ENCODE measurements at regions not wholly inside any gene's neighbourhood (a gene's known extent, or its start where the extent isn't known, plus 50 kb on each side); places are given as distances from the start of the nearest gene placed in this dataset. TPM values are rescaled to one million over a fixed set of nuclear protein-coding genes. Genes with fewer than 3 reads are reported as not detected.
A peak's percentile ranks its signal among the peaks of the same experiment; 100 is the strongest.
"Not testable (repeated sequence)": the region's sequence is repeated elsewhere in the genome, so short reads cannot be mapped to it uniquely, and the experiment has no call there.

DNA sequence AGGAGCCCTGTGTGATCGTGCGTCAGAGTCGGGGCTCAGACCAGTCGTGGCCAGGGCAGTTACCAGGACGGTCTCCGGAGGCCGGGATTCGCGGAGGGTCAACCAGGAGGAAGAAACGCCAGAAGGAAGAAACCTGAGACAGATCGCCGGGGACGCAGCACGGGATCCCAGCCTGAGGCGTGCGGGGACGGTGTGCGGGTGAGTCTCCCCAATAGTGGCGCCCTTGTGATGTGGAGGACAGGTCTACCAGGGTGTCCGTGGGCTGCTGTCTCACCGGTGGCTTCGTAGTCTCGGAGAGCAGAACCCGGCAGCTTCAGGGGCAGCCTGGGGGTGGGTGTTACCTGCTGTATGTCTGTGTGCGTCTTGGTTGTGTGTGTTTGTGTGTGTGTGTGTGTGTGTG lies 1399.1 kb upstream of the PCDH10 start:
- H3K27ac ChIP-seq; intact Hi-C loops (cut with DNase I); H3K9me3 ChIP-seq; H3K4me1 ChIP-seq; H3K27me3 ChIP-seq; H3K4me3 ChIP-seq (replicated peaks in 1 of 3); H3K36me3 ChIP-seq: not testable (repeated sequence)
- peak in 1 of 2 donors; percentile 7 for DNase-seq
- 86 to 91% methylated on average over 25 of the region's 25 CpGs for WGBS, 2 donors

DNA sequence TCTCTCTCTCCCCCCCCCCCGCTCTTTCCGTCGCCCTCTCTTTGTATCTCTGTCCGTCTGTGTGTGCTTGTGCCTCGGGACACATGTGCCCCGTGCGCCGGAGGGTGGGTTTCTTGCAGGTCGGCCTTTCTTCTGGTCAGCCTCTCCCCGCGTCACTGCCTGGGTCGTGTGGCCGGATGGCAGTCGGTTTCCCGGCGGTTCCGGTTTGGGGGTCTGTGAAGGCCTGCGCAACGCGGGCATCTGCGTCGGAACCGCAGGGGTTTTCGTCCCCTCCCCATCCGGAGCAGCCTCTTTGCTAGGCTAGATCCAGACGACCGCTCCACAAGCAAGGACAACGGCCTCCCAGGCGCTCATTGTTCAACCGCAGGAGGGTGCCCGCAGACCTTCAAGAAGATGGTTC lies 1398.6 kb upstream of the PCDH10 start:
- H3K4me1 ChIP-seq; H3K4me3 ChIP-seq (replicated peaks in 1 of 3); H3K9me3 ChIP-seq; H3K36me3 ChIP-seq; intact Hi-C loops (cut with DNase I); H3K27me3 ChIP-seq; H3K27ac ChIP-seq: not testable (repeated sequence)
- 93 to 98% methylated on average over 25 to 28 of the region's 31 CpGs for WGBS, 2 donors
- peak in 1 of 2 donors; percentile 27 for DNase-seq

DNA sequence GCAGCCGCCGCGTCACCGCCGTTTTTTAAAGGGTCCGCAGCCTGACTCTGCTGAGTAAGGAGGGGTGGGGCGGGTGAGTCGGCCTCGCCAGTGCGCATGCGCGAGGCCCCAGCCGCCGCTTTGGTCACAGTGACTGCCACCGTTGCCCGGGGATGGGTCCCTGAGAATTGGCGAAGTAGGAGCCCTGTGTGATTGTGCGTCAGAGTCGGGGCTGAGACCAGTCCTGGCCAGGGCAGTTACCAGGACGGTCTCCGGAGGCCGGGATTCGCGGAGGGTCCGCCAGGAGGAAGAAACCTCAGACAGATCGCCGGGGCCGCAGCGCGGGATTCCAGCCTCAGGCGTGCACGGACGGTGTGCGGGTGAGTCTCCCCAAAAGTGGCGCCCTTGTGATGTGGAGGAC lies 1386.9 kb upstream of the PCDH10 start:
- WGBS, 2 donors = 89% methylated on average over 9 of the region's 35 CpGs; no CpG with 5 or more reads in 1 of the 2 donors
- H3K9me3 ChIP-seq; H3K27me3 ChIP-seq; H3K4me1 ChIP-seq; intact Hi-C loops (cut with DNase I); H3K27ac ChIP-seq; H3K36me3 ChIP-seq; H3K4me3 ChIP-seq (replicated peaks in 1 of 3); DNase-seq: not testable (repeated sequence)

DNA sequence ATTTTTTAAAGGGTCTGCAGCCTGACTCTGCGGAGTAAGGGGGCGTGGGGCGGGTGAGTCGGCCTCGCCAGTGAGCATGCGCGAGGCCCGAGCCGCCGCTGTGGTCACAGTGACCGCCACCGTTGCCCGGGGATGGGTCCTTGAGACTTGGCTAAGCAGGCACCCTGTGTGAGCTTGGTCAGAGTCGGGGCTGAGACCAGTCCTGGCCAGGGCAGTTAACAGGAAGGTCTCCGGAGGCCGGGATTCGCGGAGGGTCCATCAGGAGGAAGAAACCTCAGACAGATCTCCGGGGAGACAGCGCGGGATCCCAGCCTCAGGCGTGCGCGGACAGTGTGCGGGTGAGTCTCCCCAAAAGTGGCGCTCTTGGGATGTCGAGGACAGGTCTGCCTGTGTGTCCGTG lies 1384.4 kb upstream of the PCDH10 start:
- no peaks in the 10 kb centered on the region for H3K27me3 ChIP-seq
- no peak overlapping the region for H3K4me3 ChIP-seq (replicated peaks in 1 of 3)
- H3K9me3 ChIP-seq = no peaks in the 10 kb centered on the region
- intact Hi-C loops (cut with DNase I) = no loop called here
- no peaks in the 10 kb centered on the region for H3K36me3 ChIP-seq
- no peak for DNase-seq
- H3K27ac ChIP-seq = no peak overlapping the region
- no peaks in the 10 kb centered on the region for H3K4me1 ChIP-seq
- TF ChIP-seq POLR2A (IDR thresholded peaks at IDR 0.05) = no peak
- WGBS, 2 donors = 94 to 97% methylated on average over 13 to 18 of the region's 28 CpGs

DNA sequence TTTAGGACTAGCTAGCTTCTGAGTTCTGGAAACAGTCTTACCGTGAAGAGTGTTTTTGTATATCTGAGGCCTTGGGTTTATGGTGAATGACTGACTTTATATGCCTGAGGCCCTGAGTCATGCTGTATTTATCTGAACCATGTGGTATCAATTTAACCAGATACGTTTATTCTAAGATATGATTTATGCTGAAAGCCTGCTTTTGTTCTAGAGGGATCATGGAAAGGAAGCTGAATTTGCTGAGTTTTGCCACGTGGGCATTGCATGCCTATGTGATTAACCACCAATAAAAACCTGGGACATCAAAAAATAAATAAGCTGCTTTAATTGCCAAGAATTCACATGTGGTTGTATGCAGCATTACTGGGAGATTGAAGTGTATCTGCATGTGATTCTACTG lies 1374.7 kb upstream of the PCDH10 start:
- H3K27ac ChIP-seq; DNase-seq; intact Hi-C loops (cut with DNase I); H3K27me3 ChIP-seq; H3K36me3 ChIP-seq; H3K4me3 ChIP-seq (replicated peaks in 1 of 3); H3K9me3 ChIP-seq; H3K4me1 ChIP-seq: not testable (repeated sequence)
- WGBS, 2 donors = 35 to 56% methylated on average over 3 of the region's 3 CpGs

DNA sequence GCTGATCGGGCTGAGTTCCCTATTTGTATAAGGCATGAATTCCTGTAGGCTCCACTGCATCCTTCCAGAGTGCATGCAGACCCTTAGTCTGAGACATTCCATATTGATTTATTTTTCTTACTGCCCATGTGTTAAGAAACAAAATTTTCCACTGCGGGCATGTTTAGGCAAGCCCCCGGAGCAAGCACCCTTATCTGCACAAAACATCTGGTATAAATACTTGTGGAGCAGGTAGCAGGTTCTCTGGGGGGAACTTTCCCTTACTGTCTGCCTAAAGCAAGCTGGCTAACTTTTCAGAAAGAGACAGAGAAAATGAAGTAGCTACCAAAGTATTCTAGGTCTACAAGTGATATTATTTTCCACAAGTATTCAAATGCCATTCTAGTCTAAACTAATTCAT lies 1338.5 kb upstream of the PCDH10 start:
- H3K27me3 ChIP-seq; H3K27ac ChIP-seq; H3K4me3 ChIP-seq (replicated peaks in 1 of 3); H3K36me3 ChIP-seq; H3K4me1 ChIP-seq; H3K9me3 ChIP-seq; intact Hi-C loops (cut with DNase I); DNase-seq: not testable (repeated sequence)
- 16 to 31% methylated on average over 3 of the region's 3 CpGs for WGBS, 2 donors

Small RNA genes in the stretch of these regions (small RNA-seq; reads per million reads assigned to genes)
- gene AC105424.1 (not detected), gene RF00156 (not detected), gene RN7SL205P (not detected), gene RNU6-224P (not detected)
